KMS-11 (cell line): ENCODE measurements at regions not wholly inside any gene's neighbourhood (a gene's known extent, or its start where the extent isn't known, plus 50 kb on each side); places are given as distances from the start of the nearest gene placed in this dataset.

Experiments used
- H2AFZ ChIP-seq: fragments of 200-600 bp; sonication (generic); 2 replicates; pipeline ENCODE4 v1.6.1; 2016; ENCODE audit warnings: antibody characterized with exemption, mixed run types, low read depth
- H3K27ac ChIP-seq: fragments of 200-600 bp; sonication (generic); 2 replicates; pipeline ENCODE4 v1.6.1; 2016; ENCODE audit warnings: mild to moderate bottlenecking, mixed run types
- H3K27me3 ChIP-seq: fragments of 200-600 bp; sonication (generic); 2 replicates; pipeline ENCODE4 v1.6.1; 2017; ENCODE audit warnings: mild to moderate bottlenecking, low read depth, mixed run types, moderate library complexity; ENCODE audit not compliant: insufficient read depth
- H3K36me3 ChIP-seq: fragments of 200-600 bp; sonication (generic); 2 replicates; pipeline ENCODE4 v1.6.1; 2017; ENCODE audit warnings: mild to moderate bottlenecking, mixed run types; ENCODE audit not compliant: insufficient read depth
- H3K4me1 ChIP-seq: fragments of 200-600 bp; sonication (generic); 2 replicates; pipeline ENCODE4 v1.6.1; 2016; ENCODE audit warnings: mild to moderate bottlenecking, low read depth, mixed run types; ENCODE audit not compliant: poor library complexity, severe bottlenecking
- H3K4me2 ChIP-seq: fragments of 200-600 bp; sonication (generic); 2 replicates; pipeline ENCODE4 v1.7.0; 2016; ENCODE audit warnings: mild to moderate bottlenecking, mixed run types
- H3K4me3 ChIP-seq: fragments of 200-600 bp; sonication (generic); IDR thresholded peaks from 2 replicates; pipeline ENCODE4 v1.6.1; 2017; ENCODE audit warnings: low read depth, low read length, mixed read lengths; ENCODE audit not compliant: insufficient read depth
- H3K79me2 ChIP-seq: fragments of 200-600 bp; sonication (generic); 2 replicates; pipeline ENCODE4 v1.6.1; 2016; ENCODE audit warnings: low read depth, mixed run types; ENCODE audit not compliant: insufficient read depth
- H3K9ac ChIP-seq: fragments of 200-600 bp; sonication (generic); 2 replicates; pipeline ENCODE4 v1.6.1; 2016; ENCODE audit warnings: mild to moderate bottlenecking, mixed run types
- H4K20me1 ChIP-seq: fragments of 200-600 bp; sonication (generic); 2 replicates; pipeline ENCODE4 v1.6.1; 2016; ENCODE audit warnings: mild to moderate bottlenecking, mixed run types; ENCODE audit not compliant: insufficient read depth
- CTCF ChIP-seq: fragments of 200-600 bp; sonication (generic); conservative IDR thresholded peaks from 2 replicates; pipeline ENCODE4 v1.6.1; 2017; ENCODE audit warnings: low read depth, mild to moderate bottlenecking, antibody characterized with exemption, low read length, moderate library complexity, mixed read lengths

GRCh38 chr7:17506596-17506995 lies 208.1 kb downstream of the AHR start:
- Histone ChIP-seq H3K9ac (no peak overlapping the region), H3K27ac (no peak overlapping the region), H3K79me2 (no peaks in the 10 kb centered on the region), H3K4me1 (no peaks in the 10 kb centered on the region), H3K27me3 (no peaks in the 10 kb centered on the region), H4K20me1 (no peaks in the 10 kb centered on the region), H2AFZ (no peak overlapping the region), H3K36me3 (no peaks in the 10 kb centered on the region), H3K4me3 (no peak overlapping the region), H3K4me2 (no peak overlapping the region)
- no peak for TF ChIP-seq CTCF

GRCh38 chr7:17507717-17508116 lies 209.3 kb downstream of the AHR start:
- H3K9ac ChIP-seq = no peak overlapping the region
- H2AFZ ChIP-seq = no peak overlapping the region
- no peak overlapping the region for H3K27ac ChIP-seq
- H3K4me2 ChIP-seq = no peak overlapping the region
- H3K79me2 ChIP-seq = no peaks in the 10 kb centered on the region
- no peak overlapping the region for H3K4me3 ChIP-seq
- H3K36me3 ChIP-seq = no peaks in the 10 kb centered on the region
- no peaks in the 10 kb centered on the region for H3K27me3 ChIP-seq
- H4K20me1 ChIP-seq = no peaks in the 10 kb centered on the region
- H3K4me1 ChIP-seq = no peaks in the 10 kb centered on the region
- no peak for TF ChIP-seq CTCF

GRCh38 chr7:17512181-17512675 lies 213.8 kb downstream of the AHR start:
- no peak for TF ChIP-seq CTCF
- no peaks in the 10 kb centered on the region for H4K20me1 ChIP-seq
- H3K36me3 ChIP-seq = no peaks in the 10 kb centered on the region
- no peak overlapping the region for H3K27ac ChIP-seq
- H3K4me2 ChIP-seq = no peak overlapping the region
- H3K27me3 ChIP-seq = no peaks in the 10 kb centered on the region
- no peak overlapping the region for H2AFZ ChIP-seq
- no peaks in the 10 kb centered on the region for H3K4me1 ChIP-seq
- H3K9ac ChIP-seq = no peak overlapping the region
- H3K4me3 ChIP-seq = no peak overlapping the region
- H3K79me2 ChIP-seq = no peaks in the 10 kb centered on the region

- Histone ChIP-seq H3K4me3 (no peak overlapping the region), H3K4me2 (no peak overlapping the region), H2AFZ (no peak overlapping the region), H3K4me1 (no peaks in the 10 kb centered on the region), H3K27me3 (no peaks in the 10 kb centered on the region), H3K27ac (no peak overlapping the region), H4K20me1 (no peaks in the 10 kb centered on the region), H3K36me3 (no peaks in the 10 kb centered on the region), H3K79me2 (no peaks in the 10 kb centered on the region), H3K9ac (no peak overlapping the region)
- no peak for TF ChIP-seq CTCF
These were observed 218.3 kb downstream of the AHR start for GRCh38 chr7:17516771-17517170.
